ENCODE measurements at regions not wholly inside any gene's neighbourhood (a gene's known extent, or its start where the extent isn't known, plus 50 kb on each side); places are given as distances from the start of the nearest gene placed in this dataset.

DNA sequence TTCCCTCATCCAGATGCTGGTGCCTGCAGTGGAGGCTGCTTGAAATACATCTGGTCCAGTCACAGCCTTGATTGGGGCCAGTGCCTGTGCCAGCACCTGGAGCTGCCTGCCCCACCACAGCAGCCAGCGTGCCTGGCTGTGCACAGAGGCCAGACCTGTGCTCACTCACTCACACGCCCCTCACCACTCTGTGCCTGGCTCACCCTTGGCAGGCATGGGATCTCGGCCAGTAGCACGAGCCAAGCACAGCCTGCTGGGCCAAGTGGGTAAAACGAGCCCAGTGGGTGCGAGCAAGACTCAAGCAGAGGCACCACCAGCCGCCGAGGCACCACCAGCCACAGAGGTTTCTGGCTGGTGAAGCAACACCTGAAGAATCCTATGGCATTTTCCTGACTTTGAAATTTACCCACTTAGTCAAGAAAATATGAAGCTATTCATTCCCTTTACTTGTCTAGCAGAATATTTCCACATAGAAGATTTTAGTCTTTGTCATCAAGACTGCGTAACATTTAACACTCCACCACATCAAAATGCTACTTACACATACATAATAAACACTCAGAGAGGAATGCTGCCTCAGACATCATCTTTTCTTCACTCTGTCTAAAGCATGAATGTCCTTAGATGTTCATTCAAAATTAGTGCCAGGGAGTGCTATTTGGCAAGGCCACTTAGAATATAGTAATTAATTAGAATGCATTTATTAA lies 424.3 kb upstream of the FAT3 start:
- DNase-seq, result no peak

DNA sequence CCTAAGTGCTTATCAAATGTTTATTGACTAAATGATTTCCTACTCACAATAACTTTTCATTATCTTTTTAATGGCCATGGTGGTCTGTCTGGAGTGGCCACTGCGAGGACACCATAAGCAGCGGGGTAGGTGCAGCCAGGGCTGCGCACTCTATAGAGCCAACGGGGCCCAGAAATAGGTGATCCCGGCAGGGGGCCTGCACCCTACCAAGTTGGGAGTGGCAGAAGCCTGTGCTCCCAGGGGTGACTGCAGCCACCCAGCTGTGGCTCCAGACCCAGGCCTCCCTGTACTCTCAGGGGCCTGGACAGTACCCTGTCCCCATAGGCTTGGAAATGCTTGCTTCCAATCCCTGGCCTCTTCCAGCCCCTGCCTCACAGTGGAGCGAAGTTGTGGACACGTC lies 426.4 kb upstream of the FAT3 start:
- DNase-seq, result no peak

DNA sequence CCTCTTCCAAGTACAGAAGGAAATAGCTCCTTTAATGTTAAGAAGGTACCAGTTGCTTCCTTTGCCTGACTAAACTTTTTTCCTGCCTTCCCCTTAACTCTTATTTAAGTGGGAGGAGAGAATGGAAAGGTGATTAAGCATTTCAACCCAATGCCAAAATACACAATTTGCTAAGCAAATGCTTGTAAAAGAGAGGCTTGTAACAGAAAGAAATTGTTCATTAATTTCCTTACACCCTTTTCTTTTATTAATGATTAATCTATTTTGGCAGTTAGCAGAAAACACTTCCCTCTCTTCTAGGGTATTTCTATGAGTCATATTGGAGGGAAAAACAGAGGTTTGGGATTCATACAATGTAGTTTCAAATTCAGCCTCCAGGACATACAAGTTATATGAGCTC lies 427.6 kb upstream of the FAT3 start:
- DNase-seq, result no peak

DNA sequence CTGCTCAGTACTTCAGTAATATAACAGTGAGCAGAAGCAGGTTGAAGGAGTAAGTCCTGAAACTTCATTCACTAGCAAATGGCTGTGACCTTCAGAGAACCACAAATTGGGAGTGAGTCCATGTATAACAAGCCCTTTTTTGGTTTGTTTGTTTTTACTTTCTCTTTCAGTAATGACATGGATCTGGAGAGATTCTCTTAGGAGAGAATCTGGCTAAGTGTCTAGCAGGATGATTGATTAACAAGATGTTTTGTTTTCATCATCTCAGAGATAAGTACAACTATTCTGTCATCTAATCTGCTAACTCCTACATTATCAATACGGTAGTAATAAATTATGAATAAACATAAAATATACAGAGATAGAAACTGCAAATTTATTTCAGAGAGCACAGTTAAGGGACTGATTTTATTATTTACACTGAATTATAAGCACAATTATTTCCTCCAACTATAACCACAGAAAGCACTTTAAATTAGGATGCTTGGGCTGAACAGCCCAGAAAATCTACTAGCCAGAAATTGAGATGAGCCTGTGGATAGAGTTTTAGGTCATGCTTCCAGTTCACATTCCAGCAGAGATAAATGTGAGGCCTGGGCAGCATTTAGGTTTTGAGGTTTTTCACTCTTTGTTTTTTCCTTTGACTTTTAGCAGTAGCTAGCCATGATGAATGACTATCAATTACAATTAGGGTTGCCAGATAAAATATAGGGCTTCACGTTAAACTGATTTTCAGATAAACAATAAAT lies 429.3 kb upstream of the FAT3 start:
- peak; percentile 22 for DNase-seq

DNA sequence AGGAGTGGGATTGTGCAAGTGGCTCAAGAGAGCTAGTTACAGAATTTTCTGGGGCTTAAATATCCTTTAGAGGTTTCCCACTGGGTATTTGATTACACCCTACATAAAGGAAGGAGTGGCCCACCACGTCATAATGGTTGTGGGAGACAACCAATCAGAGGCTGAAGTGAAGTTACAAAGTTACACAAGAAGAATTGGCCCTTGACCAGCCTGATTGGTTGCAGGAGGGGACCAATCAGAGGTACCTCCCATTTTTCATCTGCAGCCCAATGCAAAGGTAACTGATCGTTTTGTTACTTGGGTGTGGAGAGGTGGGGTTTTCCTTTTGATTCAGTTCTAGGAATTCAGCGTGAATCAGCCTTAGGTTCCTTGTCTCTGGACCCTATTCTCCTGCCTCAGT lies 430.5 kb upstream of the FAT3 start:
- no peak for DNase-seq

- DNase-seq, result no peak
Observed at GRCh38 chr11:91792779-91793262, 431.8 kb upstream of the FAT3 start.

DNA sequence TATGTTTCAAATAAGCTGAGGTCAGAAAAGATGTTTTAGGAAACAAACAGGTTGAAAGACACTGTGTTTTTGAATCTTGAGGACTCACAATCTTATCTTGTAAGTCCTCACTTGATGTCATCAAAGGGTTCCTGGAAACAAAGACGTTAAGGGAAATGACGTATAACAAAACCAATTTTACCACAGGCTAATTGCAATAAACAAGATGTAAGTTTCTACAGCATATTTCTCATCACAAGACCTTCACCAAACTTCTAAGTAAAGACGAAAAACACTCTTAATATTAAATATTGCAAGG lies 433.5 kb upstream of the FAT3 start:
- DNase-seq, result no peak

DNA sequence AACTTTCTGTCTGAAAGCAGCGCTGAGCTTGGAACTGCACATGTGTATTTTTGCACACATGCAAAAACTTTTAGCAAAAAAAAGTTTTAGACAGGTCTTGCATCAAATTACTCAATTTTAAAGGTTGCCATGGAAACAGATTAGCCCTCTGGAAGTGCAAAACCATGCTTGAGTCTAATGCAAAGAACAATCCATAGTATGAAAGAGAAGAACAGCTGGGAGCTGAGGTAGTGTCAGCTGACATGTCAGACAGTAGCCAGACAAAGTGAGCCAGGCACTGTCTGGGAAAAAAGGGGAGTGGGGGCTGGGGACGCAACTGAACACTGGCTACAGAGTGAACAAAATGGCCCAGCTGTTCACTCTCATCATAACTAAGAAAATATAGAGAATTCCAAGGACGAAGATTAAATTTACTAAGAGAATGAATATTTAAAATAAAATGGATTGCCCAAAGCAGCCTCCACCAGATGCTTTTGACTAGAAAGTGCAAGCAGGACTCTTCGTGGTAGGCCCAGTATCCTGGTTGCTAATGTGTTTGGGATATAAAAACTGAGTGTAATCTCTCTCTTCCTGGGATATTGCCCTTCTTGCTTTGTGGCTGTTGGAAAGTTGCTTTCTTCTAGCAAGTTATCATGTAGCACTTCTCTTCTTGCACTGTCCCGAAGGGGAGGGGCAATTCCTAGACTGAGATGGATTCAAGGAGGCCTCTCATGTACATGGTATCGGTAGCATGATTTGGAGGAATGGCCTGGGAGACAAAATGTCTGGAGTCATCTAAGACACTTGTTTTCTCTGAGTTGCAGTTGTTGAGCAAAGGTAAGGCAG lies 434.1 kb upstream of the FAT3 start:
- DNase-seq, result no peak

GRCh38 chr11:91788764-91789163 lies 435.9 kb upstream of the FAT3 start:
- no peak for DNase-seq

DNA sequence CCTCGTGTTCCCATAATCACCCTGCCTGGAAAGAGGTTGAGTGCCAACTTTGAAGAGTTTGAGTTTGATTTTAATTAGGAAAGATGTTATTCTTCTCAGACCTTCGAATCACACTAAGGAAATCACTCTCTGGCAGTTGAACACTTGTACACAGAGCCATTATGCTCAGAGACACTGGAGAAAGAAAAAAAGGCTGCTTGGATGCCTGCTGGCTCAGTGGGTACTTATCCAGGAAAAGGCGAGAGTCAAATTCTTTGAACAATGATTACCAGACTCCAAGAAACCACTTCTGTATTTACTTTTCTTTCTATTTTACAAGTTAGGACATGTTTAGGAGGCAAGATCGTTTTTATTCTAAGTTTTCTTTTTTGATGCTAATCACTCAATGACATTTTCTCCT lies 438.5 kb upstream of the FAT3 start:
- DNase-seq, result peak; percentile 31

DNA sequence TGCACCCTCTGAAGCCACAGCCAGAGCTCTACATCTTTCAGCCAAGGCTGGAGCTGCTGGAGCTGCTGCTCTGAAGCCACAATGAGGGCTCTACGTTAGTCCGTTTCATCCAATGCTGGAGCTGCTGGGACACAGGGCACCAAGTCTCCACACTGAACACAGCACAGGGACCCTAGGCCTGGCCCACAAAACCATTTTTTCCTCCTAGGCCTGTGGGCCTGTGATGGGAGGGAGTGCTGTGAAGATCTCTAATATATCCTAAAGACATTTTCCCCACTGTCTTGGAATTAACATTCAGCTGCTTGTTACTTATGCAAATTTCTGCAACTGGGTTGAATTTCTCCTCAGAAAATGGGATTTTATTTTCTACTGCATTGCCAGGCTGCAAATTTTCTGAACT lies 441.4 kb upstream of the FAT3 start:
- no peak for DNase-seq

DNA sequence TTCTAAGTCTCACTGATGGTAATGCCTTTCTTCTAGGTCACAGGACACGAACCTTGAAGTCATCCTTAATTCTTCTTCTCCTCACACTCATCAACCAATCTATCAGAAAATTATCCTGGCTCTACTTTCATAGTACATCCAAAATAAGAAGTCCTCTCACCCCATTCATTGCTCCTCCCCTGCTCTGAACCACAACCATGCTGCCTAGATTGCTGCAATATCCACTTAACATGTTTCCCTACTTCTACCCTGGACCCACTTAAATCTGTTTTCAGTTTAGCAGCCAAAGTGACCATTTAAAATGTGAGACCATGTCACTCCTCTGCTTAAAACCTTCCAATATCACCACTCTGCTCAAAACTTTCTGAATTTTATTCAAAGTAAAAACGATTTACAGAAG lies 445.9 kb upstream of the FAT3 start:
- no peak for DNase-seq

DNA sequence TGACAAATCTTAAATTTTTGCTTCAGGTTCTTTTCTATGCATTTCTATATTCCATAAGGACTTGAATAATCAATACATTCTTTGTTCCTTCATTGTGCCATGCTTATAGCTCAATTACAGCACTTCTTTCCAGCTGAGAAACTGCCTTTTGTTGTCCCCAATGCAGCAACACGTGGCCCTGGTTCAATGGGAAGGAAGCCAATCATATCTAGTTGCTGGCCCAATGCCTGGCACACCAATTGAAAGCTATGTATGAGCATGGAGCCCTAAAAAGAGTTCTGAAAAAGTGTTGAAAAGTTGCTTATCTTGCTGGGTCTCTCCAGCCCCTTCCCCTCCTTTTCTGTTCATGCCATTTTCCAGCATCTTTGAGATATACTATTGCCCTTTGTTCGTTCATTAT lies 448.0 kb upstream of the FAT3 start:
- no peak for DNase-seq

DNA sequence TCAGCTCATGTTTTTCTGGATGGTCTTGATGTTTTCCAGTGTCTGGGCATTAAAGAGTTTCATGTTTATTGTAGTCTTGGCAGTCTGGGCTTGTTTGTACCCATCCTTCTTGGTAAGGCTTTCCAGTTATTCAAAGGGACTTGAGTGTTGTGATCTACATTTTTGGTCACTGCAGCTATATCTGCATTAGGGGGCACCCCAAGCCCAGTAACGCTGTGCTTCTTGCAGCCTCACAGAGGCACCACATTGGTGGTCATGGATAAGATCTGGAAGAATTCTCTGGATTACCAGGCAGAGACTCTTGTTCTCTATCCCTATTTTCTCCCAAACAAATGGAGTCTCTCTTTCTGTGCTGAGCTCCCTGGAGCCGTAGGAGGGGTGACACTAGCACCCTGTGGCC lies 451.5 kb upstream of the FAT3 start:
- no peak for DNase-seq

DNA sequence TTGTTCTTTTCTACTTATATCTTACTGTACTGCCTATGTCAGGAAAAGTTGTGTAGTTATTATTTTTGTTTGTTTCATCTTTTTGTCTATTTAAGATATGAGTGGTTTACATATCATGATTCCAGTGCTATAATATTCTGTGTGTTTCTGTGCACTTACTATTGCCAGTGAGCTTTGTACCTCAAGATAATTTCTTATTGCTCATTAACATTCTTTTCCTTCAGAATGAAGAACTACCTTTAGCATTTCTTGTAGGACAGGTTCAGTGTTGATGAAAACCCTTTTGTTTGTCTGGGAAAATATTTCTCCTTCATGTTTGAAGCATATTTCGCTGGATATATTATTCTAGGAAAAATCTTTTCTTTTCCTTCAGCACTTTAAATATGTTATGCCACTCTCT lies 452.7 kb upstream of the FAT3 start:
- no peak for DNase-seq

GRCh38 chr11:91768783-91769182 lies 455.8 kb upstream of the FAT3 start:
- DNase-seq, result no peak

DNA sequence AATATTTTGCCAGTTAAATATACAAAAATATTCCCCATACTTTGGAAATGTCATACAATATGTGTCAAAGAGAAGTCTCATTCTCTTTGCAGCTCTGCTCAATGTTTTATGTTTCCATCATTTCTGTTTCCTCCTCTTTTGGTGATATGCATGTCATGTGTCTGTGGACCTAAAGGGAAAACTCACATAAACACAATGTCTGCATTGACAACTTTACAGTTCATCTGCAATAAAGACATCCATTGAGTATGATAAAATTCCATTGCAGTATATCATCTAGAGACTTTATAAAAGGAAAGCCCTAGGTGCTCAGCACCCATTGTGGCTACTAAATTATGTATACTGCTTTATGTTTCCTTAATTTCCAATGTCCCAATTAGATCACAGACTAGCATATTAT lies 461.3 kb upstream of the FAT3 start:
- no peak for DNase-seq

GRCh38 chr11:91761406-91762025 lies 463.1 kb upstream of the FAT3 start:
- no peak for DNase-seq

DNA sequence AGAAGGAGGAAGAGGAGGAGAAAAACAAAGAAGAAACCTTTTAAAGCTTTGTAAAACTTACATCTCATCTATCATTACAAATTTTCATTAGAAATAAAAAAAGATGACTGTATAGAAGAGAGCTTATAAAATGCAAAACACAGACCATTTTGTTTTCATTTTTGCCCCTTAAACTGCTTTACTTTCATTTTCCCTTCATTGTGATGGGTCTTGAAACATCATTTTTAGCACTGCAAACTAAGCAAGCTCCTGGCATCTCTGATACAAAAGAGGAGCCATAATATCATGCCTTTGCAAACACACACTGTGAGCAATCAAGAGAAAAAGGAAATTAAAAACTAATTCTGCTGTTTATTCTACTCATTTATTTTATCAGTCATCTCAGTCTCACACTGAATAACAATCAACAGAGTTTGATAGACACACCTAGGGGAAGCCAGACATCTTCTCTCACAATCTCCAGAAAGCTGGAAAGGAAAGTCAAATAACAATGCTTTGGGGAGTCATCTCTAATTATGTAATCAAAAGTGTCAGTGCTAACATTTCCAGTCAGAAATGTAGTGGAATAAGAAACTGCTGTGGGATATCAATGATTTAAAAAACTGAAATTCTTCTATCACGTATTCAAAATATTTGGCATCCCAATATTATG lies 467.7 kb upstream of the FAT3 start:
- no peak for DNase-seq

DNA sequence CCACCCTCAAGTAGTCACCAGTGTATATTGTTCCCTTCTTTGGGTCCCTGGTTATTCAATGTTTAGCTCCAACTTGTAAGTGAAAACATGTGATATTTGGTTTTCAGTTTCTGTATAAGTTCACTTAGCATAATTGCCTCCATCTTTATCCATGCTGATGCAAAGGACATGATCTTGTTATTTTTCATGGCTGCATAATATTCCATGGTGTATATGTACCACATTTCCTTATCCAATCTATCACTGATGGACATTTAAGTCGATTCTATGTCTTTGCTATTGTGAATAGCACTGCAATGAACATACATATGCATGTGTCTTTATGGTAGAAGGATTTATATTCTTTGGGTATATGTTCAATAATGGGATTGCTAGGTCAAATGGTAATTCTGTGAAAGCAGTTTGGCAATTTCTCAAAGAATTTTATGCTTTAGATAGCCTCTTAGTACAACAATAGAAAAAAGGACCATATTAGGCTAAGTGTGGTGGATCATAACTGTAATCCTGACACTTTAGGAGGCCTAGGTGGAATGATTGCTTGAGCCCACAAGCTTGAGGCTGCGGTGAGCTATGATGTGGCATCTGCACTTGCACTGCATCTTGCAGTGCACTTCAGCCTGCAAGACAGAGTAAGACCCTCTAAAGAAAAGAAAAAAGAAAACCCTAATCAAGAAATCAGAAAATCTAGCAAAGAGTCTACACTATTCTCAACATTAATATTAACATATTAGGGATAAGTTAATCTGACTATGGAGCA lies 468.5 kb upstream of the FAT3 start:
- no peak for DNase-seq

DNA sequence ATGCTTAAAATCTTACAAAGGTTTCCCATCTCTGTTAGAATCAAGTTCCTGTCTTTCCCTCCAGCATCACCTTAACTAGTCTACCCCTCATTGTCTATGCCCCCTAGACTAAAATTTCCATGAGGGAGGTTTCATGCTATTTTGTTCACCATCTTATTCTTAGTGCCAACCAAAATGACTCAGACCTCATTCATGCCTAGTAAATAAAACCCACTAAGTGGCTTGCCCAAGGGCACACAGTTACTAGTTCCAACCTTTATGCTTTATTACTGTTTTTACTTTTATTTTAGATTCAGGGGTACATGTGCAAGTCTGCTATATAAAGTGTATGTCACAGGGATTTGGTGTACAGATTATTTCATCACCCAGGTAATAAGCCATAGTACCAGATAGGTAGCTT lies 469.1 kb upstream of the FAT3 start:
- no peak for DNase-seq

- no peak for DNase-seq
Observed at GRCh38 chr11:91749251-91749650, 475.4 kb upstream of the FAT3 start.
